Hematopoietic multipotent progenitor cell treated with erythropoietin and hydrocortisone succinate and interleukin-3 and kit ligand, for 15 days (in vitro differentiated cells): ENCODE measurements at regions not wholly inside any gene's neighbourhood (a gene's known extent, or its start where the extent isn't known, plus 50 kb on each side); places are given as distances from the start of the nearest gene placed in this dataset.

Experiments used
- DNase-seq: peaks from one replicate; pipeline ENCODE4 v3.0.0-alpha.2; 2015; ENCODE audit warnings: low spot score

DNA sequence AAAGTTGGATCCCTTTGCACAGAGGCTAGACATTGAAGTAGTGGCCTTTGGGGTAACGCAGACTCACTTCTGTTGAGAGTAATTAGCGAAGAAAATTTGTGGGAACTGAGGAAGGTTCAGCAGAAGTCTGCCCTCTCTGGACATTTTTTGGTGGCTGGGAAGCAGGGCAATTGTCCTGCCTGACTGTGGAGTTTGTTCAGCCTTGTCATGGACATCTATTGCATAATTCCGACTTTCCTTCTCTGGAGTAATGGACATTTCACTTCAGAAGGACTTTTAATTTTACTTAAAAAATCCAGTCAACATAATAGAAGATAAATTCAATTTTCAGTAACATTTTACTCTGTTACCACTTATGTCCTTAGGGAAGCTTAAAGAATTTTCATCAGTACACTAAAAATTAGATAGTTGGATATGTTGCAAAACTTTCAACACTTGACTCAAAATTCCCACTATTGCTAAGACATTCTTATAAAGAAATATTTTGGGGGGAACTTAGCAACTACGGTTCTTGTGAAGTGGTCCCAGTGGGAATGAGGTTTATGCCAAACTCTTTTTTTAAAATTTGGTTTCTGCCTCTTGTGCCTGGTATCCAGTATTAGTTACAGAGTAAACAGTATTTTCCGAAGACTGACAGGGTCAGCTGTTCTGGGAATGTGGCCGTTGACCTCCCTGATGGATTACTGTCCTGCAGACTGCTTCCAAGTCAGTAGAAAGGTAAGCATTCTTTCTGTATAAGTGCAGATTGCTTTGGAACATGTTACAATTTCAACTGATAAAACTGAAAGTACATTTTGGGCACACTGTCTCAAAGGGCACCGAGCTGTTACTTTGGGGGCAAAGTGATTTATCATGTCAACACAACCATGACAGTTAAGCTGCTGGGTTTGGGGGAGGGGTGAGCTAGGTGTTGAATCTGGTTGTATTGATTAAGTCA is 100.6 kb upstream of the MLIP start:
- DNase-seq, result no peak

DNA sequence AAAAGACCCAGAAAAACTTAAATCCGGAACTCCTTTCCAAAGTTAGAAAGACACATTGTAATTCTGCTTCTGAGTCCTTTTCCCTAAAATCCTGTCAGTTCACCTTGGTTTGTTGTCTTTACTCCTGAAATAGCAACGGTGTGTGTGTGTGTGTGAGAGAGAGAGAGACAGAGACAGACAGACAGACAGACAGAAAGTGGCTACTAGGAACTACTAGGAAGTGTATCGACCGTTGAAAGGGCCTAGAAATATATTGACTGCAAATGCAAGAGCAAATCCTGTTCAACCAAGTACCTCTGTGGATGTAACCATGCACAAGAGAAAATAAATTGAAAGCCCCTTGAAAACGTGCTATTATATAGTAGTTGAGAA is 100.0 kb upstream of the MLIP start:
- no peak for DNase-seq

DNA sequence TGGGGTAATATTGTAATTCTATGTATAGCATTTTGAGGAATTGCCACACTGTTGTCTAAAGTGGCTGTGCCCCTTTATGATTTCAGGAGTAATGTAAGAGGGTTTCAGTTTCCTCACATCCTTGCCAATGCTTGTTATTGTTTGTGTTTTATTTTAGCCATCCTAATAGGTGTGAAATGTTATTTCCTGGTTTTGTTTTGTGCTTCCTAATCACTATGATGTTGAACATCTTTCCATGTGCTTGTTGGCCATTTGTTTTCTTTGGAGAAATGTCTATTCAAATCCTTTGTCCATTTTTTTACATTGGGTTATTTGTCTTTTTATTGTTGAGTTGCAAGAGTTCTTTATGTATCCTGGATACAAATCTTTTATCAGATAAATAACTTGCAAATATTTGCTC is 97.3 kb upstream of the MLIP start:
- no peak for DNase-seq

DNA sequence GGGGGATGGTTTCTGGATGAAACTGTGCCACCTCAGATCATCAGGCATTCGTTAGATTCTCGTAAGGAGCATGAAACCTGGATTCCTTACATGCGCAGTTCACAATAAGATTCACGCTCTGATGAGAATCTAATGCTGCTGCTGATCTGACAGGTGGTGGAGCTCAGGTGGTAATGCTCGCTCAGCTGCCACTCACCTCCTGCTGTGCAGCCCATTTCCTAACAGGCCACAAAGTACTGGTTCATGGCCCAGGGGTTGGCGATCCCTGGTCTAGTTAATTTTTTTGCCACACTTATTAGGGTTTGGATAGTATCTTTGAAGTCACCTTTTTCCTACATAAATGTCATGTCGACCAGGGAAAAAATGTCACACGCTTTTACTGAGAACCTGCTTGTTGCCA is 96.8 kb upstream of the MLIP start:
- no peak for DNase-seq

DNA sequence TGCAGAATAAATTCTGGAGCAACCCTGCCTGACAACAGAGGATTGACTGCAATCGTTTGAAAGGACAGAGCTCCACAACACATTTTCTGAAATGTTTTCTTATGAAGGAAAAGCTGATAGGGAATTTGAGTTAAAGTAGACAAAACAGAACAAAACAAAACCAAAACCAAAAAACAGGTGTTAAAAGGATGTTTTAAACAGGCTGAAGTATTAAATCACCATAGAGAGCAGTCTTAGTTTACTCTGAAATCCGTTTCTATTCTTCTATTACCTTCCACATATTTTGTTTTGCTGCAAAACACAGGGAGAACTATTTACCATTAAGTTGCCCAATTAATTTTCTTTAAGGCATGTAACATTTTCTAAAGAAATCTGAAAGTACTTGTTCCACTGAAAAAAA is 93.4 kb upstream of the MLIP start:
- DNase-seq, result no peak

DNA sequence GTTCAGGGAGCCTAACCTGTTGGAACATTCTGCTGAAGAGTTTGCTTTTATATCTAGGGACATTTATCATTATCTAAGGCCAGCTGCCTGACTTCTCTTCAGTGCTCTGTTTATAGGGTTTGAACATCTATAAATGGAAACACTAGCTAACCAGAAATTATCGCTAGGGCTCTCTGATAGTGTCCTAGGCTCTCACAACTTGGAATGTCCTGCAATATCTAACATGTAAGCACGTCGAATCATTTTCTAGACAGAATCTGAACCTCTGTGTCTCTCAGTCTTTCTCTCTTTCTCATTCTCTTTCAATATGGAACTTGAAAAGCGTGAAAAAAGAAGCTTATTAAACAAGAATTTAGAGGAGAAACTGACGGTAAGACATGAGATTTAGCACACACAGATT is 92.5 kb upstream of the MLIP start:
- DNase-seq, result no peak

DNA sequence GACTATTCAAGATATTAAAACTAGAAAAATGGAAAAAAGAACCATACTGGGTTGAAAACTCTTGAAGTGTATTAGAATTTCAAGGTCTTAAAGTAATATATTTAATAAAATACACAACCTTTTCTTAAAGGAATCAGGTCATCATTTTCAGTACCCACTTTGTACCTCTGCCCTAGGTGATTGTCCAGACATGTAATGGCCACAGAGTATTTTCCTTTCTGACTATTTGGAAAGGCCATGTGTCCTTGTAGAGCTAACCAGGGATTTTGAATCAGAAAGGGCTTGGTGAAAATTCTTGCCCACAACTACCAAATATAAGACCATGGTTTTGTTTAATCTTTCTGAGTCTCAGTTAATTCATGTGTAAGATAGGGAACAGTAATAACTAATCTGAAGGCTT is 91.4 kb upstream of the MLIP start:
- no peak for DNase-seq

DNA sequence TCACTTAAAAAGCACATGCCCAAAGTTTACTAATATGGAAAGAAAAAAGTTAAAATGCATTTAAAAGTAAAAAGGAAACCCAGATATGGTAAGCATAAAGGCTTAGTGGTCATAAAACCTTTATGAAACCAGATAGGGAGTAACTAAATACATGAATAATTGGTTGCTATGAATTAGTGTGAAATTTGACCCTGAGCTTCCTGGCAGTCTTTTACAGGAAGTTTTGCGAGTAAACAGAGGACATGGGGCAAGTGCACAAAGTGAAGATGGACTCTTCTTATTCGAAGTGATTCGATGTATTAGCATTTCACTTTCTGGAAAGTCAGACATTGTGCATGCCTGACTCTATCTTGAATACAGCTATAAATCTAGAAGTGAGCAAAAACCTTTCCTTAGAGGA is 90.9 kb upstream of the MLIP start:
- DNase-seq, result no peak

DNA sequence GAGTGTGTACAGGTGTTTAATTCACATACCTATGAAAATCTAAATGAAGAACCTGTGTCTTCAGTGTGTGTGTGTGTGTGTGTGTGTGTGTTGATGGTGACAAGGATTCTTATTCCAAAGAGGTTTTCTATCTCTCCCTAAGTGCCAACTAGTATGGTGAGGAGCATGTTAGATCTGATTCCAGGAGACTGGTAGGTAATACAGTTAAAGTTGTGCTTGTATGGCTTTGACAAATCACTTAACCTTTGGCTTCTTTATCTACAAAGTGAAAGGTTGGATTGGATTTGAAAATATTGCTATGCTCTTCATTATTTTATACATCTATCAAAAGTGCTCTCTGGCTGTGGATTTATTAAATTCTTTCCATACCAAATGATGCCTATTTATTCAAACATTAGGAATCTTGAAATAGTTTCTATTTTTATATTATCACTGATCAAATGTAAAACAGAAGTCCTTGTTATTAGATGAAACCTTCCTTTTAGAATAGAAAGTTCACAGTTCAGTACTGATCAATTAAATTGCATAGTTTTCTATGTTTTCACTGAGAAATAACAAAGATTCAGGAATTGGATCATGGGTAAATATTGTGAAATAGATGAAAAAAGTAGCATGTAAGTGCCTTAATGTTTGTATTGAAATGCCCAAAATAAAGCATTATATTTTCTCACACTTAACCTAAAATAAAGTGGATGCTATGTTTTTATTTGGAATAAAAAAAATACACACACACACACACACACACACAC is 84.4 kb upstream of the MLIP start:
- DNase-seq, result no peak

DNA sequence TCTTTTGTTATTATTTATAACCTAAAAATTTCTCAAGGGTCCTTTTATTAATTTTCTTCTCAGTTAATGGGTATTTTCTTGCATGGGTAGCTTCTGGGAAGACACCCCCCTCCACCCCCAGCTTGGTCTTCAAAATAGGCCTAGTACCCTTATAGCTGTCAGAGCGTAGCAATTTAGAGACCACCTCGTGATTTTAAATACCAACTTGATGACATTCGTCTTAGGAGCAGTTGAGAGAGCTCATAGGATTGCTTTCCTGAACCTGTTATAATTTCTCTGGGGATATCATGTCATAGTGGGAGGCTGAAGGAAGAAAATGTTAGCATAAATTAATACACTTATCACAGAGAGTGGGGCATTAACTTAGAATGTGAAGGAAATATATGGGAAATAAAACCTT is 83.1 kb upstream of the MLIP start:
- no peak for DNase-seq

DNA sequence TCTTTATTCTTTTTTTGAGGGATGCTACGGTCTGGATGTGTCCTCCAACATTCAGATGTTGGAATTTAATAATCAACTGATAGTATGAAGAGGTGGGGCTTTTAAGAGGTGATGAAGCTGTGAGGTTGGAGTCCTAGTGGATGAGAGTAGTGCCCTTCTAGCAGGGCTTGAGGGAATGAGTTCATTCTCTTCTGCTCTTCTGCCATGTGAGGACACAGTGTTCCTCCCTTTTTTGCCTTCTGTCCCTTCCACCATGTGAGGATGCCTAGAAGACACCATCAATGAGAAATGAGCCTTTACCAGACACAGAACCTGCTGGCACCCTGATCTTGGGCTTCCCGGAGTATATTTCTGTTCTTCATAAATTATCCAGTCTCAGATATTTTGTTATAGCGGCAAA is 82.1 kb upstream of the MLIP start:
- no peak for DNase-seq

DNA sequence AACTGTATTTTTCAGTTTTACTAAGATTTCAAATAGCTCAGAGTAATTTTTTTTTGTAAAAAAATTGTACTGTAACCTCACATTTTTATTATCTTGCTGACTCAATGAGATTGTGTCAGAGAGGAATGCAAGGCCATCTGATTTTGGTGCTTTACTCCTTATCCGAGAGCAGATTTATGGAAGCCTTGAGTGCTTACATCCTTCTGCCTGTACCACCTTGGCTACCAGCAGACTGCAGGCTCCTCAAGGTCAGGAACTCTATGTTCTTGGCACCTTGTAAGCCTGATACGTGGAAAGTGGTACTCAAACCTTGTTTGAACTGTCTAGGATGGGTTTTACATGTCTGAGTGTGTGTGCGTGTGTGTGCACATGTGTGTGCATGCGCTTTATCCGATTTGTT is 80.1 kb upstream of the MLIP start:
- no peak for DNase-seq

DNA sequence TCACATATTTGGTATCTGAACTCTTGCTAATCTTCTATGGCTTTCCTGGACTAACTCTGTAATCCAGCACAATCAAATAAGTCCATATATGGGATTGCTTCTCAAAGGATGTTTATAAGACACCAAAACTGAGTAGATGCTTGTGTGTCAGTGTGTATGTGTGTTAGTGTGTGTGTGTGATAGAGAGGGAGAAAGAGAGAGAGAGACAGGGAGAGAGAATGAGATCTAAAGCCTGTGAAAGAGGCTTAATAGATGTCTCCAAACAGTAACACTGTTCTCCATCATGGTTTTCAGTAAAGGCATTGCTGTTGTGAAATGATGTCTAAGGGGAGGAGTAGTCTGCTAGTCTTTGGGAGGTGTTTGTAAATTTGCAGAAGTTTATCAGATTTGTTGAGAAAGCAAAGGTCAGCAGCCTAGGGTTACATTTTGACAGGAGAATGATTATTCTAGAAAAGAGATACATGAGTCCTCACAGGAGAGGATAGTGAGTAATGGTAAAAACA is 73.9 kb upstream of the MLIP start:
- no peak for DNase-seq

DNA sequence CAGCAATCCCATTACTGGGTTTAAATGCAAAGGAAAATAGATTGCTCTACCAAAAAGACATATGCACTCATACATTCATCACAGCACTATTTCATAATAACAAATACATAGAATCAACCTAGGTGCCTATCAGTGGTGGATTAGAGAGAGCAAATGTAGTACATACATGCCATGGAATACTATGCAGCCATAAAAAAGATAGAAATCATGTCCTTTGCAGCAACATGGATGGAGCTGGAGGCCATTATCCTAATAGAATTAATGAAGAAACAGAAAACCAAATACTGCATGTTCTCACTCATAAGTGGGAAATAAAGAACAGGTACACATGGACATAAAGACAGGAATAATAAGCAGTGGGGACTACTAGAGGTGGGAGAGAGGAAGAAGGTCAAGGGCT is 70.7 kb upstream of the MLIP start:
- no peak for DNase-seq

DNA sequence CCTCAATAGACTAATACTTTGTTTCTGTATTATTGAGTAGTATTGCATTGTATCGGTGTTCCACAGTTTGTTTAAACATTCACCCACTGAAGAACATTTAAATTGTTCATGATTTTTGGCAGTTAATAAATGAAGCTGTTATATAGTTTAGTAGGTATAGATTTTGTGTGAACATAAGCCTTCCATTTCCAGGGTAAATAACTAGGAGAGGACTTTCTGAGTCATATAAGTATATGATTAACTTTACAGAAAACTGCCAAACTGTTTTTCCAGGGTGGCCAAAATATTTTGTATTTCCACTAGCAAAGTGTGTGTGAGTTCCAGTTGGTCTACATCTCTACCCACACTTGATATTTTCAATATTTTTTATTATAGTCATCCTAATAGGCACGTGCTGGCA is 70.0 kb upstream of the MLIP start:
- DNase-seq, result no peak

DNA sequence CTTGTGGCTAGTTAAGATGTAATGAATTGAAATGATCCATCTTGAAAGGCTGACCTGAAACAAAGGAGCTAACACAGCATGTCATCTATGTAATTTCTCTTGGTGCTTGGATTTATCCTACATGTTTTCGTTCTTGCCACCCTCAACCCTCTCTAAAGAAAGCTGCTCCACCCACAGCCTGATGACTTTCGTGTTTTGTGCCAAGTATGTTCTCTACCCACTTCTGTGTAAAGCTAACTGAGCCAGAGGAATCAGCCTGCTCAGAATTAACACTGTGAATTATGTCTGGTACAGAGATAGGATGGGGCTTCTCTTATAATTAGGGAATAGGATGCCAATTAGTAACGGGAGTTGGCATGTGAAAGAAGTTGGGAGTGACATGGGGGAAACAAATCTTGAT is 67.9 kb upstream of the MLIP start:
- DNase-seq, result no peak

DNA sequence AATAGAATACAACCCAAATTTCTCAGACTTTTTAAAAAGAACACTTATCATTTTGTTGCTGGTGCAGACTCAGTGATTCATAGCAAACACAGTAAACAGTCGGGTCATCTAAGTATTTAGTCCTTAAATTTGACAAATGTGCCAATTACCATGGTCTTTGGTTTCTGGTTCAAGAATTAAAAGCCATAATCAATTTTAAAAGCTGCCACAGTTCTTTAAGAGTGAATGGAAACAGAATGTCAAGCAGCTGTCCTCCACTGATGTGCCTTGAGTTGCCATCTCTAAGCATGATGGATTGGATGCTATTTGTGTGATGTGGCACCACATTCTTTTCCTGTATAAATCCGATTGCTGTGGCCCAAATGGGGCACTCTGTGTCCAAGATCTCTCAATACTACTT is 67.2 kb upstream of the MLIP start:
- no peak for DNase-seq

DNA sequence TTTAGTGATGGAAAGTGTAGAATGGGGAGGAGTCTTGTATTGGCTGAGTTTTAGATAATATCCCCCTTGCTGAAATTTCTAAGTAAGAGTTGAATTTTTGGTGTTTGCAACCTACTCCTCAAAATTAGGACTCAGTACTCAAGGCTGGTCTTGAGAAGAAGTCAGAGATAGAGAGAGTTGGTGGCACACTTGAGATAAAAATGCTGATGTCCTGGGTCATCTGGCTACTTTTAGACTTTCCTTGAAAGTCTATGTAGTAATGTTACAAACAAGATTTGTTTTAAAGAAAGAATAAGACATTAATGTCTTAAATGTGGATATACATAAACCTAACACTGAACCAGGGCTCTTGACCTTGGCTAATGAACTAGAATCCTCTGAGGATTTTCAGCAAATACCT is 62.5 kb upstream of the MLIP start:
- DNase-seq, result no peak

DNA sequence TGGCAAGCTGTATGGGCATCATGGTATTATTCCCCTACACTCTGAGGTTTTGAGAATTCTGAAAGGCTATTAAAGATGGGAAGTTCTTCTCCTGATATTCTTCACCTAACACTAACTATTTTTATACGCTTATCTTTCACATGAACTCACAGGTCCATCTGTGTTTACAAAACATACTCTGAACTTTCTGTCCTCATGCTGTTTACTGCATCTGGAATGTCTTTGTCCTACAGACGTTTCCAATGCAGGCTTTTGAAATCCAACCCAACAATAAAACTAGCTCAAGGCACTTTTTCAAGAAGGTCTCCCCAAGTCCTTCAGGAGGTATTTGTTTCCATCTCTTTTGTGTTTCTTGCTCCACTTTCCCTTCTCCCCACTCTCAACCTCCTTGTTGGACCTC is 60.5 kb upstream of the MLIP start:
- no peak for DNase-seq

DNA sequence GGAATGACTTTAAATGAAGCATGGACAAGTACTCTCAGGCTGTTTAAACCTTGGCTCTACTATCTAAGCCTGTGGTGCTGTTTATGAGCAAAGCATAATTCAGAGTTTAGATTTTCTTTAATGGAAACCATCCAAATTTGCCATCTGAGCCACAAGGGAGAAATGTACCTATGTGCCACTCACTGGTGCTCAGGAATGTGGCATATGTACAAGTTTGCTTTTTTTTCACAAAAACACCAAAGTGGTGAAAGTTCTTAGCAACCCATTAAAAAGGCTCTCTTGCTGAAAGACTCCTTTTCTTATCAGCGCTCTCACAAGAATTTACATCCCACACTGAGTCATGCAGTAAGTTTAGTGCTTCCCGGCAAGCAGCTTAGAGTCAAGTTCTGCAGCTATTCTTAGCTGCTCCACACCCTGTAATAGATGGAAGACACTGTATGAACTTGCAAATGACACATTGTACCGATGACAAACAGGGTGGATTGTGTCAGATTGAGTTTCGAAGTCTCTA is 57.3 kb upstream of the MLIP start:
- DNase-seq, result no peak

DNA sequence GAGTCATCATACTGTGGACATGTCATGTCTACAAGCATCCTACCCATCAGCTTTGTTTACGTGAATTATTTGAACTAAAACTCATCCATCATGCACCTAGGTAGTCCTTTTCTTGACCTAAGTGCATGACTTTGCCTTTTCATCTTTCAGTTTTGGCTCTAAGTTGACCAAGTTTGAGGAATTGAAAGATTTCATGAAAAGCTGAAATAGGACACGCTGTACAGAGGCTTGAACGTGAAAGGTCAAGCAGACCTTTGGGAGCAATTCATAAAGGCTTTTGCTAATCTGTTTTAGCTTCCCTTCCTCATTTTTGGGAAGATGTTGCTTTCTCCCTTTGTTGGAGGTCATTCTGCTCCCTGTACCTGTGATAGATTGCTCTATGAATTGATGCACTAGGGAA is 55.1 kb upstream of the MLIP start:
- DNase-seq, result no peak

DNA sequence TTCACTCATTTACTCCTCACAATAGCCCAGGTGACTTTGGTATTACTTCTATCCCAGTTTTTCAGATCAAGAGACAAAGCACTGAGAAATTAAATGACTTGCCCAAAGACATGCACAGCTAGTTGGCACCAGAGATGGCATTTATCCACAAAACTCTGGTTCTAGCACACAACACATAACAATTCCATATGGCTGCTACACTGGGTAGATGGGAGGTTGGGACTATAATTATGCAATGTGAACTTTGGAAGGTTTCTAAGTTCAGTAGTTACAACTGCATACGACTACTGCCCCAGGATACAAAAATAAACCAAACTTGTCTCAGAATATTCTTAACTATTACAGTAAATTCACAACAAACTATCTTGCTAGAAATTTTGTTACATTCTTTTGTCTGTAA is 54.2 kb upstream of the MLIP start:
- no peak for DNase-seq

DNA sequence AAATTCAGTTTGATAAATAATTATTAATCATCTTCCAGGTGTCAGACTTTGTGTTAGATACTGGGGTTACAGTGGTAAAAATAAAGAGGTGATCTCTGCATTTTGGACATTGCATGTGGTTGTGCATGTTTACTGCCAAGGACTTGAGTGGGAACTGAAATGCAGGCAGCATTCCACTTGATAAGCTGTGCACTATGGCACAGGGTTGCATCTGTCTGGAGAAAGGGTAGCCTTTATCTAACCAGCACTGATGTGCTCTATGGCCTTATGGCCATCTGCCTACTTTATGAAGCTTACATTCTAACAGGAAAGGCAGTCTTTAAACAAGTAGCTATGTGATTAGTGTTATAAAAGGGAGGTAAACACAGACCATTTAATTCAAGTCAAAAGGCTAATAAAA is 53.0 kb upstream of the MLIP start:
- DNase-seq, result no peak
